Small intestine (tissue), 7 donors: ENCODE measurements at regions not wholly inside any gene's neighbourhood (a gene's known extent, or its start where the extent isn't known, plus 50 kb on each side); places are given as distances from the start of the nearest gene placed in this dataset.
"Not testable (repeated sequence)": the region's sequence is repeated elsewhere in the genome, so short reads cannot be mapped to it uniquely, and the experiment has no call there.

ENCODE experiments used
- DNase-seq, 2 donors: peaks; one replicate each; pipeline versions ENCODE4 v3.0.0 to v3.0.0-alpha.2; 2013
- FAIRE-seq: peaks from 2 replicates; lab custom pipeline; 2012; peaks lifted over from hg19 to GRCh38; lab: Jason Lieb, UNC
- H3K27ac ChIP-seq, 3 donors: one replicate each; pipeline ENCODE4 v1.5.1; 2013; ENCODE audit warnings: low read length in 2 of 3, mild to moderate bottlenecking in 2 of 3, control low read depth in 1 of 3, inconsistent platforms in 1 of 3, low read depth in 1 of 3, moderate library complexity in 1 of 3
- H3K27me3 ChIP-seq, 3 donors: one replicate each; pipeline ENCODE4 v1.6.1; 2013; ENCODE audit warnings: low read length in 3 of 3, inconsistent platforms in 1 of 3; ENCODE audit not compliant: control insufficient read depth in 3 of 3, insufficient read depth in 3 of 3
- H3K36me3 ChIP-seq, 3 donors: one replicate each; pipeline ENCODE4 v1.6.1; 2013; ENCODE audit warnings: low read length in 3 of 3, inconsistent platforms in 1 of 3, low read depth in 1 of 3, mild to moderate bottlenecking in 1 of 3, moderate library complexity in 1 of 3; ENCODE audit not compliant: control insufficient read depth in 3 of 3, insufficient read depth in 2 of 3
- H3K4me1 ChIP-seq, 3 donors: one replicate each; pipeline ENCODE4 v1.6.1; 2013; ENCODE audit warnings: low read length in 2 of 3, inconsistent platforms in 1 of 3, low read depth in 1 of 3, mild to moderate bottlenecking in 1 of 3, moderate library complexity in 1 of 3; ENCODE audit not compliant: control insufficient read depth in 3 of 3, insufficient read depth in 2 of 3
- H3K4me3 ChIP-seq, 3 donors: one replicate each; pipeline ENCODE4 v1.5.1; 2013; ENCODE audit warnings: low read length in 3 of 3, control low read depth in 1 of 3, inconsistent platforms in 1 of 3, low read depth in 1 of 3, mild to moderate bottlenecking in 1 of 3, moderate library complexity in 1 of 3
- H3K9me3 ChIP-seq, 2 donors: one replicate each; pipeline ENCODE4 v1.6.1; 2013; ENCODE audit warnings: low read depth in 1 of 2, low read length in 1 of 2; ENCODE audit not compliant: control insufficient read depth in 2 of 2, insufficient read depth in 1 of 2
- WGBS, 3 donors: extraction: QIAGEN DNeasy Blood & Tissue Kit; methylation state at CpG; one replicate each; pipeline ENCODE4 v1.1.7; 2013; 5-methylcytosine and 5-hydroxymethylcytosine counted together
- donor health status: healthy with polysubstance abuse.
- donor health status: control.
- donor health status: control.
- donor health status: Bipolar disorder and iron deficiency.
- donor health status: healthy.

DNA sequence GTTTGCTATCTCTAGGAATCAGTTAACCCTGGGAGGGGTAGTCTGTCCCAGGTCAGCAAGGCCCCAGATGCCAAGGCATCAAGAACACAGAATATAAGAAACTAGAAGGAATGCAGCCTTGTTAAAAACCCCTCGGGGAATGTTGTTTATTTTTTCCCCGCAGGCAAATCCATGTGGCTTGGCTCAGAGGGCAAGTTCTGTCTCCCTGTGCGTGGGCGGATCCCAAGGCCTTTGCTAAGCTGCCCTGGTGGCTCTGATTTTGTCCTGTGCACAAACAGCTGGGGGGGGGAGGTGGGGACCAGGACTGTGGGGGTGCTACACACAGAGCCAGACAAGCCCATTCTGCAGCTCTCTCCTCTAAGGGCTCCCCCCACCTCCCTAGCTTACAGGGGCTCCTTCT is 776.8 kb upstream of the TPTE start:
- DNase-seq, H3K27ac ChIP-seq, H3K36me3 ChIP-seq, H3K27me3 ChIP-seq, FAIRE-seq, H3K9me3 ChIP-seq, H3K4me1 ChIP-seq, H3K4me3 ChIP-seq: not testable (repeated sequence)
- WGBS, 3 donors, result 49 to 70% (median 57%) methylated on average over 4 of the region's 4 CpGs

DNA sequence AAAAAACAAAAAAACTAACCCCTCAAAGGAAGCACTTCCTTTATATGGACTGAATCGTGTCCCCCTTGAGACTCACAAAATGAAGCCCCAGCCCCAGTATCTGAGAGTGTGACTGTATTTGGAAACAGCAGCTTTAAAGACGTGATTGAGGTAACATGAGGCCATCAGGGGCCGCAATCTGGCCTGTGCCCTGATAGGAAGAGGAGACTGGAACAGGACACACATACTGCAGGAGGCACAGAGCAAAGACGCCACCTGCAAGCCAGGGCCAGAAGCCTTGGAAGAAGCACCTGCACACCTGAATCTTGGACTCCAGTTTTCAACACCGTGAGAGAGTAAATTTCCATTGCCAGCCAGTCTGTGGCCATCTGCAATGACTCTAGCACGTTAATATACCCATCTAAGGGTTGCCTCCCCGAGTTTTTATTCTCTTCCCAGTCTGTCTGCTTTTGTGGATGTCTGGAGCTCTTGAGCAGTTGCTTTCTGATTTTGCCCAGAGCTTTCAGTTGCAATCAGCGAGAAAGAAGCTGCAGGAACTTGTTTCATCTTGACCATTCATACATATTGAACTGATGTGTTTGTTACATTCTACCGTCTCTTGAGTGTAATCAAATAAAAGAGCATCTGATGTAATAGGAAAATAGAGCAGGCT is 775.8 kb upstream of the TPTE start:
- 44 to 54% (median 53%) methylated on average over 9 of the region's 9 CpGs for WGBS, 3 donors
- not testable (repeated sequence) for DNase-seq, FAIRE-seq, H3K4me3 ChIP-seq, H3K4me1 ChIP-seq, H3K27me3 ChIP-seq, H3K36me3 ChIP-seq, H3K27ac ChIP-seq
- peaks cover 6 to 13% of the 10 kb centered on the region in 2 donors for H3K9me3 ChIP-seq

DNA sequence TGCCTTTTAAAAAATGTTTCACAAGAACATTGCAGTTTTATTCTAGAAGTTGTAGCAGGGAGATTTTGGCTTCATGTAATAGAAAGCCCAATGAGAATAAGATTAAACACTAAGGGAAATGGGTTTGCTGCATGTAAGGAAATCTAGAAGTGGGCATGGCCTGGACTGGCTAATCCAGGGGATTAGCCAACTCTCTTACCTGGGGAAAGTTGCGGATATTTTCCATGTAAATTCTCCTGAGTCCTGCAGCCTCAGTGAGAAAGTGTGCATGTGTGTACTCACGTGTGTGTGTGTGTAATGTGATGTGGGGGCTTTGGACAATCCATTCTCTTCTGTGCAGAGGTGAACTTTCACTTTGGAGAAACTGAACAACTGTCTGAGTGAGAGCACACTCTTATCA is 775.1 kb upstream of the TPTE start:
- FAIRE-seq, H3K36me3 ChIP-seq, H3K4me1 ChIP-seq, H3K4me3 ChIP-seq, DNase-seq, H3K27ac ChIP-seq, H3K27me3 ChIP-seq: not testable (repeated sequence)
- H3K9me3 ChIP-seq, result peaks cover 9 to 18% of the 10 kb centered on the region in 2 donors
- WGBS, 3 donors, result 45 to 55% (median 49%) methylated on average over 2 of the region's 2 CpGs

DNA sequence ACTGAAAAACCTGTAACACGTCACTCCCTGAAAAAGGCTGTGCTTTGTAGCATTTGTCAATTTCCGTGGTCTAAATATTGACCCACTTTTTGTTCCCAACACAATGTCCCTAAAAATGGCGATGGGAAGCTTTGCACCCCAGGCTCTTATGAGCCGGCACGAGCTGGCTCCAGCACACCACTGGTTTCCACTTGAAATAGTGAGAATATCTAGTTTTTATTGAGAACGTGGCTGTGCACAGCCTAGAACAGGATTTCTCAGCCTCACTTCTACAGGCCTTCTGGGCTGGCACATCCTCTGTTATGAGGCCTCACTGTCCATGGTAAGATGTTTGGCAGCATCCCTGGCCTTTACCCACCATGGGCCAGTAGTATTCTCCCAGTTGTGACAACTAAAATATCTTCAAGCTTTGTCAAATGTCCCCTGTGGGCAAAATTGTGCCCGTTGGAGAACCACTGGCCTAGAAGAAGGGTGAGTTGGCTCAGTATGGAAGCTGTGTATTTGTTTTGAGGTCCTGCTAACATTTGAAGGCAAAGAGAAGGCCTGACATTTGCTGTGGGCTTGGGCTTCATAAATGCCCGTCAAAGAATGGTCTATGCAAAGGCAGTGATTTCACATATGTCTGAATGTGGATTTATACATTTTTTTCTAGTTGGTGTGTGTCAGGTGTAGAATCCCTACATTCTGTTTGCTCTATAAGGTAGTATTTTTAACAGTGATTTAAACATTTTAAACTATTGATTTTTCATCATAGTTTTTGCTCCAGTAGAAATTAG is 774.4 kb upstream of the TPTE start:
- H3K4me1 ChIP-seq, FAIRE-seq, H3K27me3 ChIP-seq, H3K36me3 ChIP-seq, H3K4me3 ChIP-seq, DNase-seq, H3K27ac ChIP-seq: not testable (repeated sequence)
- WGBS, 3 donors, result 50 to 60% (median 59%) methylated on average over 7 of the region's 8 CpGs
- peaks cover 8 to 20% of the 10 kb centered on the region in 2 donors for H3K9me3 ChIP-seq

DNA sequence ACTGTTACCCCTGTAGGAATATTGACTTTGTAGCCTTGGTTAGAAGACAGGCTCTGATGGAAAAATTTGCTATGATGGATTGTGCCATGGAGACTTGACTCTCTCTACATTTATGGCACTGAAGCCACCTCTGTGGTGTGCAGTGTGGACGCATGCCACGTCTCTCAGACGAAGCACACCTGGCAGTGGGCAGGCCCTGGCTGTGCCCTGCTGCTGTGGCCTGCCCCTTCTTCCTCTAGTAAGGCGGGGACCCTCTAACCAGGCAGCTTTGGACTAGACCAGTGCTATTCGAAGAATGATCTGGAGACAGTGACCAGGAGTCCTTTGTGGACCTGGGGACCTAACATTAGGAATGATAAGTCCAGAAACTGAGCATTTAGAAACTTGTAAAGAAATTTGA is 773.5 kb upstream of the TPTE start:
- DNase-seq, FAIRE-seq, H3K36me3 ChIP-seq, H3K4me3 ChIP-seq, H3K27ac ChIP-seq, H3K27me3 ChIP-seq, H3K4me1 ChIP-seq: not testable (repeated sequence)
- peaks cover 8 to 20% of the 10 kb centered on the region in 2 donors for H3K9me3 ChIP-seq
- 57 to 68% (median 66%) methylated on average over 5 of the region's 5 CpGs for WGBS, 3 donors

DNA sequence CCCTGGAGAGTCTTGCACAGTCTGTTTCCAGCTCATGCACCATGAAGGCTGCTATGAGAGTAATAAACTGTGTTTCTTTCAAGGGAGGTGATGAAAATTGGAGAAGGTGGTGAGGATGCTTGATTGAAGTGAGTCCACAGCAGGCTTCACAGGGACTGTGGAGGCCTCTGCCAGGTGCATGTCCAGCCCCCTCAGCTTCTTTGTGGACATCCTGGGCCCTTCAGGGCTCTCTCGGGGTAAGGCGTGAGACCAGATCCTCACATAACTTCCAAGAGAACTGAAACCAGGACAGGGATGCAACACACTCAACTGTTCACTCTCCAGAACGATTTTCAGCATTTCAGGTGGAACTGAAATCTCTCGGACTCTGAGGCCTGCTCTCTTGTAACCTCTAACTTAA is 772.9 kb upstream of the TPTE start:
- FAIRE-seq, H3K4me3 ChIP-seq, H3K4me1 ChIP-seq, H3K27me3 ChIP-seq, DNase-seq, H3K36me3 ChIP-seq, H3K27ac ChIP-seq: not testable (repeated sequence)
- 52 to 62% (median 59%) methylated on average over 4 of the region's 4 CpGs for WGBS, 3 donors
- peaks cover 9 to 21% of the 10 kb centered on the region in 2 donors for H3K9me3 ChIP-seq

DNA sequence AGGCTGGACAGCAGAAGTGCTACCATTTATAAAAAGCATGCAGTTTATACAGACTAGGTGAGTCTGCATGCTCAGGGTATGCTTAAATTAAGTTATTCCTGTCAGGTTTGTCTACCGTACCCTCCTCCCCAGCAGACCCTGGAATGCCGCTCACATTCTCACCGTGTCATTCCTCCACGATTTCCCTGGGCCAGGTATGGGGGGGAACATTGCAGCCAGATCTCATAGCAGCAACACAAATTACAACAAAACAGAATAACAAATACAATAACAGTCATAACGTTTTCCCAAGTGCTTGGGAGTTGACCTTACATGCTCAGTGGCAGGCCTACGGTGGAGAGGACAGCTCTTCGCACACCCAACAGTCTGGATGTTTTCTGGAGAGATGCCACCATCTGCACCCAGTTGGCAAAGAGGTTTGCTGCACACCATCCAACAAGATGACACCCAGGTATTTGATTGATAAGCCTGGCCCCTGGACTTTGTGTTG is 771.6 kb upstream of the TPTE start:
- not testable (repeated sequence) for H3K4me1 ChIP-seq, H3K27ac ChIP-seq, H3K27me3 ChIP-seq, H3K4me3 ChIP-seq, H3K36me3 ChIP-seq, DNase-seq, FAIRE-seq
- peaks cover 11 to 26% of the 10 kb centered on the region in 2 donors for H3K9me3 ChIP-seq
- 75 to 80% (median 78%) methylated on average over 7 of the region's 7 CpGs for WGBS, 3 donors

DNA sequence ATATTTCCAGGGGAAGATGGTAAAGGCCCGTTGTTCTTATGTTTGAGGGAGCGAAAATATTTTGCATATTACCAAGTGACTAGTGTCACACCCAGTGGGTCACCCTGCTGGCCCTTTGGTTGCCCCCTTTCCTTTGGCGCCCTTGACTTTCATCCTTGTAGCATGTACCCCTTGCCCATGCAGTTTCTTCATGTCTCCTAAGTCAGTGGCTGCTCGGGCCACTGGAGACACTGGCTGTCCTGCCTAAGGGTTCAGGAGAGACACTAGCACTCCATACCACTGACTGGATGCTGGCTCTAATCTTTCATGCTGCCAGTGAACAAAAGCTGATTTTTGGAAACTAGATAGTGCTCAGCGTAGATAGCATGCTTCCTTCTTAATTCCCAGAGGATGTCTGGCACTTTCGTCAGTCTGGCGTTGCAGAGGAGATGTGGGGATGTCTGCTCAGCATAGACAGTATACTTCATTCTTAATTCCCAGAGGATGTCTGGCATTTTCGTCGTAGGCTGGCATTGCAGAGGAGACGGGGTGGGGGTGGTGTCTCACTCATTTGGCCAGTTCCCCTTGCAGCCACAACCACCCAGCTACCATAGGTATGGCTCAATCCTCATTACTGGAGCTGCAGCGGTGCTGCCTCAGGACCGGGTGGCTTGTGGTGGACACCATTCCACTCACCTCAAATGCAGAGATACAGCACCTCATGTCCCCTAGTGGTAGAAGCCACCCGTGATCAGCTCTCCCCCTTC is 770.9 kb upstream of the TPTE start:
- H3K27ac ChIP-seq, result no peak overlapping the region
- H3K36me3 ChIP-seq, result no peaks in the 10 kb centered on the region
- peaks cover 9 to 27% of the 10 kb centered on the region in 2 donors for H3K9me3 ChIP-seq
- H3K4me1 ChIP-seq, result no peaks in the 10 kb centered on the region
- DNase-seq (no peak), FAIRE-seq (no peak)
- 72 to 76% (median 75%) methylated on average over 13 of the region's 13 CpGs for WGBS, 3 donors
- no peaks in the 10 kb centered on the region for H3K27me3 ChIP-seq
- H3K4me3 ChIP-seq, result no peak overlapping the region
